ACC112 (cell line): ENCODE measurements at regions not wholly inside any gene's neighbourhood (a gene's known extent, or its start where the extent isn't known, plus 50 kb on each side); places are given as distances from the start of the nearest gene placed in this dataset.

ENCODE experiments used
- H2AFZ ChIP-seq: fragments of 200-600 bp; sonication (generic); one replicate; pipeline ENCODE4 v1.6.0; 2017; ENCODE audit warnings: antibody characterized with exemption, low read length; ENCODE audit not compliant: unreplicated experiment
- H3K27ac ChIP-seq: fragments of 200-600 bp; sonication (generic); 2 replicates; pipeline ENCODE4 v1.5.1; 2014; ENCODE audit warnings: low read depth, mild to moderate bottlenecking, antibody characterized with exemption, low read length, moderate library complexity
- H3K27me3 ChIP-seq: fragments of 200-600 bp; sonication (generic); 2 replicates; pipeline ENCODE4 v1.6.1; 2014; ENCODE audit warnings: mild to moderate bottlenecking, antibody characterized with exemption, low read length, moderate library complexity, mixed read lengths; ENCODE audit not compliant: insufficient read depth
- H3K36me3 ChIP-seq: fragments of 200-600 bp; sonication (generic); 2 replicates; pipeline ENCODE4 v1.6.1; 2016; ENCODE audit warnings: mild to moderate bottlenecking, antibody characterized with exemption, low read length, moderate library complexity, mixed read lengths; ENCODE audit not compliant: insufficient read depth
- H3K4me1 ChIP-seq: fragments of 200-600 bp; sonication (generic); one replicate; pipeline ENCODE4 v1.6.1; 2016; ENCODE audit warnings: low read length, mixed read lengths; ENCODE audit not compliant: insufficient read depth, unreplicated experiment, control insufficient read depth
- H3K4me3 ChIP-seq: fragments of 200-600 bp; sonication (generic); 2 replicates; pipeline ENCODE4 v1.5.1; 2014; ENCODE audit warnings: mild to moderate bottlenecking, low read depth, low read length
- H3K79me2 ChIP-seq: fragments of 200-600 bp; sonication (generic); one replicate; pipeline ENCODE4 v1.6.0; 2016; ENCODE audit warnings: low read length; ENCODE audit not compliant: control insufficient read depth, unreplicated experiment, insufficient read depth

GRCh38 chr18:10194592-10194991 is 259.8 kb upstream of the APCDD1 start:
- Histone ChIP-seq H2AFZ (no peak overlapping the region), H3K4me1 (no peaks in the 10 kb centered on the region), H3K27me3 (peaks cover 2% of the 10 kb centered on the region; the same call in 1 of the 2 replicates), H3K27ac (no peak overlapping the region), H3K79me2 (no peaks in the 10 kb centered on the region), H3K4me3 (no peak overlapping the region), H3K36me3 (no peaks in the 10 kb centered on the region)

DNA sequence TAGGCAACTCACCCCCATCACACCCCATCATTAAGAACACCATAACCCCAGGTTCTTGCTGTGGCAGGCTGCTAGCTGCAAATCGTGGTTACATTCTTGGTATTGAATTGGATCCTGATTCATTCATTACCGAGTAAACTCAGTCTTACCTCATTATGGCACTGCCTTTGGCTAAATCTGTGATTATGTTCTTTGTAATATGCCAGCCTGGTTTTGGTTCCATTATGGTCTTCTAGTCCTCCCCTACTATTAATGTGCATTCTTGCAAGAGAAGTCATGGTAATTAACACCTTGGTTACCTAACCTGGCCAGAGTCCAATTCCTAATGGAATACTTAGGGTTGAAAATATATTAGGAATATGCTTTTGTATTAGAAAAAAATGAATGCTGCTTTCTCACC is 258.9 kb upstream of the APCDD1 start:
- Histone ChIP-seq H3K36me3 (no peaks in the 10 kb centered on the region), H3K27me3 (peaks cover 6% of the 10 kb centered on the region; the same call in 1 of the 2 replicates), H3K4me3 (no peak overlapping the region), H3K79me2 (no peaks in the 10 kb centered on the region), H3K4me1 (no peaks in the 10 kb centered on the region), H2AFZ (no peak overlapping the region), H3K27ac (no peak overlapping the region)

- no peak overlapping the region for H3K4me3 ChIP-seq
- H2AFZ ChIP-seq: no peak overlapping the region
- no peak overlapping the region for H3K27ac ChIP-seq
- H3K27me3 ChIP-seq: peaks cover 12% of the 10 kb centered on the region
- no peaks in the 10 kb centered on the region for H3K79me2 ChIP-seq
- no peaks in the 10 kb centered on the region for H3K36me3 ChIP-seq
- H3K4me1 ChIP-seq: no peaks in the 10 kb centered on the region
Measured at GRCh38 chr18:10197097-10197496, 257.3 kb upstream of the APCDD1 start.

- no peak overlapping the region for H3K27ac ChIP-seq
- H3K36me3 ChIP-seq: no peaks in the 10 kb centered on the region
- no peaks in the 10 kb centered on the region for H3K79me2 ChIP-seq
- no peak overlapping the region for H3K4me3 ChIP-seq
- H3K4me1 ChIP-seq: no peaks in the 10 kb centered on the region
- H2AFZ ChIP-seq: no peak overlapping the region
- H3K27me3 ChIP-seq: peaks cover 29% of the 10 kb centered on the region
Measured at GRCh38 chr18:10201226-10201625, 253.2 kb upstream of the APCDD1 start.

- no peak overlapping the region for H3K4me3 ChIP-seq
- no peaks in the 10 kb centered on the region for H3K4me1 ChIP-seq
- H3K36me3 ChIP-seq: no peaks in the 10 kb centered on the region
- no peak overlapping the region for H3K27ac ChIP-seq
- H3K27me3 ChIP-seq: peaks cover 31% of the 10 kb centered on the region
- H3K79me2 ChIP-seq: no peaks in the 10 kb centered on the region
- H2AFZ ChIP-seq: no peak overlapping the region
Measured at GRCh38 chr18:10201659-10202058, 252.8 kb upstream of the APCDD1 start.

DNA sequence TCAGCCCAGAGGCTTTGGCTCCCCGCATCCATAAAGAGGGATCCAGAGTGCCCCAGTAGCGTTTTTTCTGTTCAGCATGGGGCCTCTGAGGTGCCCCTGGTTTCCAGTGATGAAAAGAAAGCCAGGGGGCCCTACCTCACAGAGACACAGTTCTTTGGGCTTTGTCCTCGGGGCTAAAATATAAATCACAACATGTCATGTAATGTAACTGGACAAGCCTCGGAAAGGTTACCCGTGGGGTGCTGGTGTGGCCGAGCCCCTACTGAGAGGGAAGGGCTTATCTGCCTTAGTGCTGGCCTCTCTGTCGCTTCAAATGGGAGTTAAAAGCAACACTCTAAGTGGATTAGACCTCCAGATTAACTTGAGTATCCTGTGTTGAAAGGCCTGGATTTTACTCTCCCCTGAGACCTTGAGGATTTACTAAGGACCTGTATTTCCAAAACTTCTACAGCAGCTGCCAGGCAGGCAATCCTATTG is 251.6 kb upstream of the APCDD1 start:
- no peak overlapping the region for H2AFZ ChIP-seq
- no peaks in the 10 kb centered on the region for H3K4me1 ChIP-seq
- no peak overlapping the region for H3K27ac ChIP-seq
- no peaks in the 10 kb centered on the region for H3K79me2 ChIP-seq
- H3K4me3 ChIP-seq: no peak overlapping the region
- no peaks in the 10 kb centered on the region for H3K36me3 ChIP-seq
- H3K27me3 ChIP-seq: peaks cover 32% of the 10 kb centered on the region

- Histone ChIP-seq H3K27ac (no peak overlapping the region), H3K27me3 (peaks cover 41% of the 10 kb centered on the region), H3K4me3 (no peak overlapping the region), H2AFZ (no peak overlapping the region), H3K4me1 (no peaks in the 10 kb centered on the region), H3K36me3 (no peaks in the 10 kb centered on the region), H3K79me2 (no peaks in the 10 kb centered on the region)
Measured at GRCh38 chr18:10205151-10205550, 249.3 kb upstream of the APCDD1 start.

DNA sequence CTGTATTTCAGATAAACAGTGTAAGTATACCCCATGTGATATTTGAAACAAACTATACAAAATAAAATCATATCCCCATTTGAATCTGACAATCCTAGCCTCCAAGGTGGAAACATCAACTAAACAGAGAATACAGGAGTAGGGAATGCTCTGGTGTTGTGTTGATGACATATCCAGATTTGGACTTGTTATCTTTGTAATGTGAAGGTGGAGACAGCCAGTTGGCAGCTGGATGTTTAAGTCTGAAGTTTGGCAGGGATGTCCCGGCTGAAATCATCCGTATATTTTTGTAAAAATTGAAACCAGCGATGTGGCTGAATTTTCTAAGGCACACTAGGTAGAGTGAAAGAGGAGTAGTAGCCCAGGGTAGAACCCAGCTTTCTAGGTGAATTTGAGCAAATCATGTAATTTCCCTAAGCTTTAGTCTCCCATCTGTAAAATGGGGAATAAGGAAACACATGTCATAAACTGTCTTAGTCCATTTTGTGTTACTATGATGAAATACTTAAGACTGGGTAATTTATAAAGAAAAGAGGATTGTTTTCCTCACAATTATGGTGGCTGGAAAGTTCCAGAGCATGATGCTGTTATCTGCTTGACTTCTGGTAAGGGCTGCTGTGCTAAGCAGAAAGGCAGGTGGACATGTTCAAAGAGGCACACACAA is 246.6 kb upstream of the APCDD1 start:
- Histone ChIP-seq H3K27me3 (peaks cover 35% of the 10 kb centered on the region; the same call in 1 of the 2 replicates), H3K36me3 (no peaks in the 10 kb centered on the region), H3K4me3 (no peak overlapping the region), H3K27ac (no peak overlapping the region), H3K79me2 (no peaks in the 10 kb centered on the region), H2AFZ (no peak overlapping the region), H3K4me1 (no peaks in the 10 kb centered on the region)

DNA sequence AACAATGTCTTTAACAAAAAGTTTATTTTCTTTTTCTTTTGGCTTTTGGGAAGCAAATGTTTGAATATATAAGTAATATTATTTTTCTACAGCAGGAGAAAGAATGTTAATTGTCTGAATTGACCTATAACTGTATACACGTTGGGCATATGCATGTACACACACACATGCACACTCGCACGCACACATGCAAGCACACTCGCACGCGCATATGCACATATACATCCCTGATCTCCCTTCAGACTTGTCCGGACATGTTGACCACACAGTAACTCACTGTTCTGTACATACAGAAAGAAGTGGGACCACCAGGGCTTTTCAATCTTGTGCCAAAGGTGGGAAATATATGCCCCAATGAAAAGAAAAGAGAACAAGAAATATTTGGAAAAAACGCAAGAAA is 245.1 kb upstream of the APCDD1 start:
- H3K27ac ChIP-seq: no peak overlapping the region
- H3K4me1 ChIP-seq: no peaks in the 10 kb centered on the region
- H3K27me3 ChIP-seq: peaks cover 35% of the 10 kb centered on the region; the same call in 1 of the 2 replicates
- no peak overlapping the region for H2AFZ ChIP-seq
- no peaks in the 10 kb centered on the region for H3K36me3 ChIP-seq
- no peak overlapping the region for H3K4me3 ChIP-seq
- H3K79me2 ChIP-seq: no peaks in the 10 kb centered on the region

DNA sequence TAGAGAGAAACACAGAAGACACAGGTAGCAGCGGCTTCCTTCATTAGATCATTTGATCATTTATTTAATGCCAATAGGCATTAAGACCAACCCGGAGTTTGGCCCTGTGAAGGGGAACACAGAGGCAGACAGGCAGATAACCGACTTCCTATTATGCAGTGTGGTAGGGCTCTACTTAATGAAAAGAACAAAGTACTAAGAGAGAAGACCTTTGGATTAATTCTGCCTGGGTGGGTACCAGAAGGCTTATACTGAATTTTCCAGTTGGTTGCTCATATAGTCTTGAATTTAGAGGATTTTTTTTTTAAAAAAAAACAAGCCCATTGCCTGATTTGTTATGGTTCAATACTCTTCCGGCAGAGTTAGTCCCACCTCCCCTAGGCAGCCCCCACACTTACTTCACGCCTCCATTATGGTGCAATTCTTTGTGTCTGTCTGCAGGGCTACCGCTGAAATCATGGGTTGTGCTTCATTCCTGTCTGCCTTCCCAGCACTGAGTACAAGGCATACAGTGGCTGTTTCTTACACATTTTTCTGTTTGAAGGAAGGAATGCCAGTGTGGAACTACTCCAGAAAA is 244.3 kb upstream of the APCDD1 start:
- Histone ChIP-seq H2AFZ (no peak overlapping the region), H3K4me3 (no peak overlapping the region), H3K79me2 (no peaks in the 10 kb centered on the region), H3K4me1 (no peaks in the 10 kb centered on the region), H3K36me3 (no peaks in the 10 kb centered on the region), H3K27ac (no peak overlapping the region), H3K27me3 (peaks cover 35% of the 10 kb centered on the region; the same call in 1 of the 2 replicates)

- H3K27me3 ChIP-seq: peaks cover 45% of the 10 kb centered on the region
- no peak overlapping the region for H2AFZ ChIP-seq
- H3K4me1 ChIP-seq: no peaks in the 10 kb centered on the region
- no peaks in the 10 kb centered on the region for H3K36me3 ChIP-seq
- no peak overlapping the region for H3K27ac ChIP-seq
- H3K4me3 ChIP-seq: no peak overlapping the region
- H3K79me2 ChIP-seq: no peaks in the 10 kb centered on the region
Measured at GRCh38 chr18:10213526-10213925, 240.9 kb upstream of the APCDD1 start.
